H9 (cell line): ENCODE measurements at regions not wholly inside any gene's neighbourhood (a gene's known extent, or its start where the extent isn't known, plus 50 kb on each side); places are given as distances from the start of the nearest gene placed in this dataset.

Source experiments
- DNase-seq: peaks from one replicate; pipeline ENCODE4 v3.0.0-alpha.2; 2017
- H2AFZ ChIP-seq: one replicate; pipeline ENCODE4 v1.6.1; 2013; ENCODE audit warnings: mild to moderate bottlenecking, low read length, control low read depth, moderate library complexity
- H2AK5ac ChIP-seq: 2 replicates; pipeline ENCODE4 v1.6.1; 2013; ENCODE audit warnings: low read length, control low read depth, mixed read lengths; ENCODE audit not compliant: insufficient read length
- H2BK120ac ChIP-seq: one replicate; pipeline ENCODE4 v1.6.1; 2013; ENCODE audit warnings: low read depth, mild to moderate bottlenecking, low read length, control low read depth, inconsistent platforms; ENCODE audit not compliant: poor library complexity, severe bottlenecking
- H2BK12ac ChIP-seq: 2 replicates; pipeline ENCODE4 v1.6.1; 2013; ENCODE audit warnings: low read length, control low read depth, mixed read lengths, low read depth; ENCODE audit not compliant: insufficient read length
- H2BK15ac ChIP-seq: 2 replicates; pipeline ENCODE4 v1.6.1; 2013; ENCODE audit warnings: low read depth, low read length, control low read depth
- H2BK20ac ChIP-seq: one replicate; pipeline ENCODE4 v1.6.1; 2013; ENCODE audit warnings: low read depth, mild to moderate bottlenecking, low read length, control low read depth, inconsistent platforms; ENCODE audit not compliant: poor library complexity, severe bottlenecking
- H2BK5ac ChIP-seq: 2 replicates; pipeline ENCODE4 v1.6.1; 2013; ENCODE audit warnings: low read length, control low read depth, mixed read lengths; ENCODE audit not compliant: insufficient read length
- H3K14ac ChIP-seq: 2 replicates; pipeline ENCODE4 v1.6.1; 2013; ENCODE audit warnings: low read length, control low read depth; ENCODE audit not compliant: insufficient read depth
- H3K18ac ChIP-seq: 2 replicates; pipeline ENCODE4 v1.6.1; 2013; ENCODE audit warnings: low read depth, mild to moderate bottlenecking, mixed read lengths, low read length, control low read depth; ENCODE audit not compliant: insufficient read length
- H3K23ac ChIP-seq: 2 replicates; pipeline ENCODE4 v1.6.1; 2013; ENCODE audit warnings: low read length, control low read depth, mixed read lengths, low read depth; ENCODE audit not compliant: insufficient read length
- H3K23me2 ChIP-seq: 2 replicates; pipeline ENCODE4 v1.6.1; 2013; ENCODE audit warnings: low read depth, mild to moderate bottlenecking, mixed read lengths, low read length, control low read depth; ENCODE audit not compliant: insufficient read length, poor library complexity, severe bottlenecking
- H3K27ac ChIP-seq: 2 replicates; pipeline ENCODE4 v1.5.1; 2013; ENCODE audit warnings: low read length, control low read depth, mixed read lengths, low read depth; ENCODE audit not compliant: insufficient read length
- H3K27me3 ChIP-seq: 2 replicates; pipeline ENCODE4 v1.6.1; 2013; ENCODE audit warnings: low read length, control low read depth, inconsistent platforms; ENCODE audit not compliant: insufficient read depth
- H3K4ac ChIP-seq: 2 replicates; pipeline ENCODE4 v1.6.1; 2013; ENCODE audit warnings: low read depth, mild to moderate bottlenecking, control low read depth, inconsistent platforms, low read length, moderate library complexity
- H3K4me1 ChIP-seq: 2 replicates; pipeline ENCODE4 v1.6.1; 2013; ENCODE audit warnings: low read length, control low read depth, inconsistent platforms; ENCODE audit not compliant: insufficient read depth
- H3K4me2 ChIP-seq: 2 replicates; pipeline ENCODE4 v1.6.1; 2013; ENCODE audit warnings: low read length, control low read depth, mixed read lengths; ENCODE audit not compliant: insufficient read length, insufficient read depth
- H3K56ac ChIP-seq: 2 replicates; pipeline ENCODE4 v1.6.1; 2013; ENCODE audit warnings: low read depth, mild to moderate bottlenecking, mixed read lengths, low read length, control low read depth; ENCODE audit not compliant: insufficient read length
- H3K79me1 ChIP-seq: 2 replicates; pipeline ENCODE4 v1.6.1; 2013; ENCODE audit warnings: low read depth, mild to moderate bottlenecking, moderate library complexity, low read length, control low read depth, inconsistent platforms; ENCODE audit not compliant: insufficient read depth, poor library complexity, severe bottlenecking
- H3K79me2 ChIP-seq: 2 replicates; pipeline ENCODE4 v1.6.1; 2013; ENCODE audit warnings: low read length, control low read depth, inconsistent platforms; ENCODE audit not compliant: insufficient read depth
- H3K9ac ChIP-seq: 2 replicates; pipeline ENCODE4 v1.6.1; 2013; ENCODE audit warnings: low read length, control low read depth, mixed read lengths; ENCODE audit not compliant: insufficient read length; ENCODE audit errors: extremely low read depth
- H3K9me3 ChIP-seq: one replicate; pipeline ENCODE4 v1.6.1; 2013; ENCODE audit warnings: low read depth, low read length, inconsistent platforms; ENCODE audit not compliant: control insufficient read depth
- H3T11ph ChIP-seq: one replicate; pipeline ENCODE4 v1.6.1; 2013; ENCODE audit warnings: mild to moderate bottlenecking, low read length, control low read depth, inconsistent platforms
- H4K20me1 ChIP-seq: one replicate; pipeline ENCODE4 v1.6.1; 2013; ENCODE audit not compliant: control insufficient read depth, insufficient read length, insufficient read depth
- H4K5ac ChIP-seq: 2 replicates; pipeline ENCODE4 v1.6.1; 2013; ENCODE audit warnings: low read depth, mild to moderate bottlenecking, mixed read lengths, low read length, control low read depth; ENCODE audit not compliant: insufficient read length
- H4K8ac ChIP-seq: replicated peaks from 2 replicates; pipeline ENCODE4 v1.6.1; 2013; ENCODE audit warnings: low read length, control low read depth, mixed read lengths, low read depth; ENCODE audit not compliant: insufficient read length
- H4K91ac ChIP-seq: 2 replicates; pipeline ENCODE4 v1.6.1; 2013; ENCODE audit warnings: low read depth, mild to moderate bottlenecking, moderate library complexity, mixed read lengths, low read length, control low read depth; ENCODE audit not compliant: insufficient read length
- H3K27ac Mint-ChIP-seq, 3 experiments: 2 replicates in 2 of 3; 3 replicates in 1 of 3; pipeline ENCODE4 v1.8.0; 2020 to 2021; ENCODE audit warnings: mixed read lengths in 3 of 3, mild to moderate bottlenecking in 1 of 3, moderate library complexity in 1 of 3
- H3K27me3 Mint-ChIP-seq: 2 replicates; pipeline ENCODE4 v1.8.0; 2021; ENCODE audit warnings: low read depth, mild to moderate bottlenecking, moderate library complexity, mixed read lengths
- H3K36me3 Mint-ChIP-seq, 3 experiments: 2 replicates in 2 of 3; 3 replicates in 1 of 3; pipeline ENCODE4 v1.8.0; 2020 to 2021; ENCODE audit warnings: low read depth in 3 of 3, mixed read lengths in 3 of 3; ENCODE audit not compliant: insufficient read depth in 1 of 3
- H3K4me1 Mint-ChIP-seq, 2 experiments: 2 replicates each; pipeline ENCODE4 v1.8.0; 2020; ENCODE audit warnings: mixed read lengths in 2 of 2
- H3K4me3 Mint-ChIP-seq, 2 experiments: 2 replicates in 1 of 2; 3 replicates in 1 of 2; pipeline ENCODE4 v1.8.0; 2020 to 2021; ENCODE audit warnings: mild to moderate bottlenecking in 2 of 2, mixed read lengths in 2 of 2, moderate library complexity in 1 of 2
- H3K9me3 Mint-ChIP-seq, 2 experiments: 2 replicates in 1 of 2; 3 replicates in 1 of 2; pipeline ENCODE4 v1.8.0; 2020; ENCODE audit warnings: mild to moderate bottlenecking in 2 of 2, mixed read lengths in 2 of 2, moderate library complexity in 1 of 2
- WGBS: extraction: QIAGEN DNeasy Blood & Tissue Kit; methylation state at CpG from one replicate; pipeline ENCODE4 v1.1.7; 2013; ENCODE audit warnings: missing lambda C conversion rate, low lambda C conversion rate, mixed read lengths; ENCODE audit not compliant: insufficient read length; ENCODE audit errors: extremely low coverage; 5-methylcytosine and 5-hydroxymethylcytosine counted together
- TF ChIP-seq, protein P1 (sequence below): fragments of 200-600 bp; sonication (generic); conservative IDR thresholded peaks from 3 replicates; pipeline ENCODE4 v1.8.0; 2021; ENCODE audit warnings: antibody characterized with exemption, mild to moderate bottlenecking

DNA sequence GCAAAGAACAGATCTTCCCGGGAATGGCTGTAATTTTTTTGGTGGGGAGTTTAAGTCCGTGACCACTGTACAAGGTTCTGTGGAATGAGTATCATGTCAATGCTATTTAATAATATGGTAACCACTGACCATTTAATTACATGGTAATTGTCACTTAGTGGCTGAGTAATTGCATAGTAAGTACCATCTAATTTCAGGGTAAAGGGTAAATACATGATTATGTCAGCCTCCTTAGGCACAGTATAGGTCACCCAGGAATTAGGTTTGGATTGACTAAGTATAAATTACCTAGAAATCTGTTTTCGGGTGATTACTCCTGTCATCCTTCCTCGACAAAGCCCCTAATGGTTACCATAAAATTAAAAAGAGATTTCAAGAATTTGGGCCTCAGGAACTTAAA, 120.1 kb upstream of the AGBL1 start:
- no peak overlapping the region for H3K4me3 Mint-ChIP-seq
- WGBS = no CpG with 5 or more reads among the region's 4 CpGs

More for the DNA sequence above, 120.1 kb upstream of the AGBL1 start:
- TF ChIP-seq, protein P1, sequence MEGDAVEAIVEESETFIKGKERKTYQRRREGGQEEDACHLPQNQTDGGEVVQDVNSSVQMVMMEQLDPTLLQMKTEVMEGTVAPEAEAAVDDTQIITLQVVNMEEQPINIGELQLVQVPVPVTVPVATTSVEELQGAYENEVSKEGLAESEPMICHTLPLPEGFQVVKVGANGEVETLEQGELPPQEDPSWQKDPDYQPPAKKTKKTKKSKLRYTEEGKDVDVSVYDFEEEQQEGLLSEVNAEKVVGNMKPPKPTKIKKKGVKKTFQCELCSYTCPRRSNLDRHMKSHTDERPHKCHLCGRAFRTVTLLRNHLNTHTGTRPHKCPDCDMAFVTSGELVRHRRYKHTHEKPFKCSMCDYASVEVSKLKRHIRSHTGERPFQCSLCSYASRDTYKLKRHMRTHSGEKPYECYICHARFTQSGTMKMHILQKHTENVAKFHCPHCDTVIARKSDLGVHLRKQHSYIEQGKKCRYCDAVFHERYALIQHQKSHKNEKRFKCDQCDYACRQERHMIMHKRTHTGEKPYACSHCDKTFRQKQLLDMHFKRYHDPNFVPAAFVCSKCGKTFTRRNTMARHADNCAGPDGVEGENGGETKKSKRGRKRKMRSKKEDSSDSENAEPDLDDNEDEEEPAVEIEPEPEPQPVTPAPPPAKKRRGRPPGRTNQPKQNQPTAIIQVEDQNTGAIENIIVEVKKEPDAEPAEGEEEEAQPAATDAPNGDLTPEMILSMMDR = no peak
- no peak overlapping the region for H2AFZ ChIP-seq
- no peak overlapping the region for H3K9ac ChIP-seq
- H3K4me2 ChIP-seq = no peak overlapping the region
- no peak overlapping the region for H2BK120ac ChIP-seq
- H3K9me3 Mint-ChIP-seq = 0 out of 5 replicates have a peak, but pooled peaks cover 0 to 2% of the 10 kb centered on the region in 2 experiments
- H3K4ac ChIP-seq = no peak overlapping the region
- no peak overlapping the region; a peak in 1 of 7 replicates for H3K27ac Mint-ChIP-seq
- H2AK5ac ChIP-seq = no peak overlapping the region
- H3K56ac ChIP-seq = no peak overlapping the region
- H3K18ac ChIP-seq = no peak overlapping the region
- H3K4me1 Mint-ChIP-seq = no peaks in the 10 kb centered on the region; a peak in 1 of 4 replicates
- no peak overlapping the region for H4K5ac ChIP-seq
- no peaks in the 10 kb centered on the region for H3K23me2 ChIP-seq
- no peaks in the 10 kb centered on the region for H4K20me1 ChIP-seq
- H2BK12ac ChIP-seq = no peak overlapping the region
- DNase-seq = no peak
- H3T11ph ChIP-seq = no peak overlapping the region
- no peaks in the 10 kb centered on the region for H3K27me3 ChIP-seq
- no peak overlapping the region for H2BK15ac ChIP-seq
- H4K91ac ChIP-seq = no peak overlapping the region
- H2BK5ac ChIP-seq = no peak overlapping the region
- no peak overlapping the region for H3K27ac ChIP-seq
- H3K9me3 ChIP-seq = no peaks in the 10 kb centered on the region
- no peak overlapping the region for H3K23ac ChIP-seq
- H3K79me1 ChIP-seq = no peaks in the 10 kb centered on the region
- peaks cover 0 to 9% (median 0%) of the 10 kb centered on the region in 3 experiments; a peak in 2 of 7 replicates for H3K36me3 Mint-ChIP-seq
- H3K27me3 Mint-ChIP-seq = no peaks in the 10 kb centered on the region
- no peak overlapping the region for H4K8ac ChIP-seq
- H3K14ac ChIP-seq = no peak overlapping the region
- no peaks in the 10 kb centered on the region for H3K4me1 ChIP-seq
- no peaks in the 10 kb centered on the region for H3K79me2 ChIP-seq
- H2BK20ac ChIP-seq = no peak overlapping the region
